ENCODE measurements at regions not wholly inside any gene's neighbourhood (a gene's known extent, or its start where the extent isn't known, plus 50 kb on each side); places are given as distances from the start of the nearest gene placed in this dataset.
"Not testable (repeated sequence)": the region's sequence is repeated elsewhere in the genome, so short reads cannot be mapped to it uniquely, and the experiment has no call there.

- no peak for DNase-seq (ENCODE audit: low read depth in 2 of 3, low spot score in 2 of 3)
Measured at GRCh38 chr13:94906605-94907004, 194.3 kb upstream of the SOX21 start.

GRCh38 chr13:94902722-94903407, 190.5 kb upstream of the SOX21 start:
- DNase-seq (ENCODE audit: low read depth in 2 of 3, low spot score in 2 of 3), result no peak

GRCh38 chr13:94901070-94901469, 188.7 kb upstream of the SOX21 start:
- DNase-seq (ENCODE audit: low read depth in 2 of 3, low spot score in 2 of 3), result no peak

- DNase-seq (ENCODE audit: low read depth in 2 of 3, low spot score in 2 of 3), result no peak
Measured at GRCh38 chr13:94896719-94897317, 184.5 kb upstream of the SOX21 start.

- no peak for DNase-seq (ENCODE audit: low read depth in 2 of 3, low spot score in 2 of 3)
Measured at GRCh38 chr13:94896238-94896637, 183.9 kb upstream of the SOX21 start.

- no peak for DNase-seq (ENCODE audit: low read depth in 2 of 3, low spot score in 2 of 3)
Measured at GRCh38 chr13:94886191-94886590, 173.8 kb upstream of the SOX21 start.

GRCh38 chr13:94880463-94880862, 168.1 kb upstream of the SOX21 start:
- no peak for DNase-seq (ENCODE audit: low read depth in 2 of 3, low spot score in 2 of 3)

- no peak for DNase-seq (ENCODE audit: low read depth in 2 of 3, low spot score in 2 of 3)
Measured at GRCh38 chr13:94878602-94879165, 166.3 kb upstream of the SOX21 start.

GRCh38 chr13:94864474-94864873, 152.1 kb upstream of the SOX21 start:
- DNase-seq (ENCODE audit: low read depth in 2 of 3, low spot score in 2 of 3), result no peak

- DNase-seq (ENCODE audit: low read depth in 2 of 3, low spot score in 2 of 3), result no peak
Measured at GRCh38 chr13:94860981-94861407, 148.6 kb upstream of the SOX21 start.

GRCh38 chr13:94859811-94860210, 147.5 kb upstream of the SOX21 start:
- no peak for DNase-seq (ENCODE audit: low read depth in 2 of 3, low spot score in 2 of 3)

GRCh38 chr13:94859278-94859691, 146.9 kb upstream of the SOX21 start:
- DNase-seq (ENCODE audit: low read depth in 2 of 3, low spot score in 2 of 3), result no peak

GRCh38 chr13:94858856-94859255, 146.5 kb upstream of the SOX21 start:
- no peak for DNase-seq (ENCODE audit: low read depth in 2 of 3, low spot score in 2 of 3)

GRCh38 chr13:94854688-94855087, 142.3 kb upstream of the SOX21 start:
- no peak for DNase-seq (ENCODE audit: low read depth in 2 of 3, low spot score in 2 of 3)

GRCh38 chr13:94851576-94851975, 139.2 kb upstream of the SOX21 start:
- no peak for DNase-seq (ENCODE audit: low read depth in 2 of 3, low spot score in 2 of 3)

- DNase-seq (ENCODE audit: low read depth in 2 of 3, low spot score in 2 of 3), result no peak
Measured at GRCh38 chr13:94849254-94849653, 136.9 kb upstream of the SOX21 start.

- no peak for DNase-seq (ENCODE audit: low read depth in 2 of 3, low spot score in 2 of 3)
Measured at GRCh38 chr13:94842901-94843300, 130.6 kb upstream of the SOX21 start.

GRCh38 chr13:94837056-94837455, 124.7 kb upstream of the SOX21 start:
- not testable (repeated sequence) for DNase-seq (ENCODE audit: low read depth in 2 of 3, low spot score in 2 of 3)

GRCh38 chr13:94829837-94830365, 117.6 kb upstream of the SOX21 start:
- no peak for DNase-seq (ENCODE audit: low read depth in 2 of 3, low spot score in 2 of 3)

- no peak for DNase-seq (ENCODE audit: low read depth in 2 of 3, low spot score in 2 of 3)
Measured at GRCh38 chr13:94829185-94829836, 117.0 kb upstream of the SOX21 start.

GRCh38 chr13:94827566-94827965, 115.2 kb upstream of the SOX21 start:
- no peak for DNase-seq (ENCODE audit: low read depth in 2 of 3, low spot score in 2 of 3)

GRCh38 chr13:94825507-94825906, 113.2 kb upstream of the SOX21 start:
- DNase-seq (ENCODE audit: low read depth in 2 of 3, low spot score in 2 of 3), result no peak

Data from activated CD8-positive, alpha-beta memory T cell treated with anti-CD3 and anti-CD28 coated beads for 48 hours (primary cell).